Body of pancreas (tissue), 4 donors: ENCODE measurements at regions not wholly inside any gene's neighbourhood (a gene's known extent, or its start where the extent isn't known, plus 50 kb on each side); places are given as distances from the start of the nearest gene placed in this dataset.

Source experiments
- ATAC-seq: fragments of 150-250 bp; one replicate; pipeline ENCODE4 v1.9.1; 2016
- DNase-seq, 4 donors: peaks; one replicate each; pipeline ENCODE4 v3.0.0-alpha.2; 2019
- H3K27ac ChIP-seq, 4 donors: fragments of 200-600 bp; sonication (generic); 1 replicate in 3 of 4; 2 replicates in 1 of 4; pipeline versions ENCODE4 v1.5.1 to v1.6.1; 2016 to 2019; ENCODE audit warnings: mild to moderate bottlenecking in 1 of 4, mixed read lengths in 1 of 4, moderate library complexity in 1 of 4
- H3K27me3 ChIP-seq, 2 donors: fragments of 200-600 bp; sonication (generic); one replicate each; pipeline ENCODE4 v1.6.0; 2016; ENCODE audit warnings: mild to moderate bottlenecking in 1 of 2
- H3K36me3 ChIP-seq, 2 donors: fragments of 200-600 bp; sonication (generic); replicated peaks in 1 of 2; 2 replicates each; pipeline ENCODE4 v1.5.1; 2016; ENCODE audit warnings: low read depth in 2 of 2; ENCODE audit not compliant: insufficient read depth in 1 of 2
- H3K4me1 ChIP-seq: fragments of 200-600 bp; sonication (generic); one replicate; pipeline ENCODE4 v1.6.0; 2016
- H3K4me3 ChIP-seq, 2 donors: fragments of 200-600 bp; sonication (generic); 1 replicate in 1 of 2; 2 replicates in 1 of 2; pipeline ENCODE4 v1.5.1; 2016 to 2019
- H3K9me3 ChIP-seq, 3 donors: fragments of 200-600 bp; sonication (generic); 1 replicate in 2 of 3; 2 replicates in 1 of 3; pipeline ENCODE4 v1.5.1; 2016
- CTCF ChIP-seq, 7 experiments: fragments of 450-650 bp in 4 of 7; fragments of 200-600 bp in 3 of 7; sonication (generic) in 3 of 7; IDR thresholded peaks; one replicate each; pipeline ENCODE4 v1.5.1; 2016 to 2019; ENCODE audit warnings: antibody characterized with exemption in 7 of 7
- POLR2A ChIP-seq, 3 donors: fragments of 450-650 bp; IDR thresholded peaks; one replicate each; pipeline ENCODE4 v1.6.1; 2016; ENCODE audit warnings: antibody characterized with exemption in 3 of 3, mild to moderate bottlenecking in 2 of 3
- WGBS, 2 donors: methylation state at CpG; one replicate each; pipeline ENCODE4 v1.1.5; 2017; 5-methylcytosine and 5-hydroxymethylcytosine counted together
- intact Hi-C: fragments of 100-400 bp; cut with DNase I; formaldehyde crosslinking; loops from one replicate; pipeline ENCODE4 v1.15.1; 2023

GRCh38 chr5:100303216-100303615, 232.0 kb upstream of the FAM174A start:
- H3K27ac ChIP-seq, result no peak overlapping the region
- no peak for ATAC-seq
- WGBS, 2 donors, result 67 to 74% methylated on average over 1 of the region's 1 CpG
- no peaks in the 10 kb centered on the region for H3K9me3 ChIP-seq
- H3K27me3 ChIP-seq, result no peaks in the 10 kb centered on the region
- intact Hi-C loops, result no loop called here
- no peak for TF ChIP-seq CTCF (IDR thresholded peaks at IDR 0.05)
- TF ChIP-seq POLR2A (IDR thresholded peaks at IDR 0.05), result no peak
- no peaks in the 10 kb centered on the region for H3K36me3 ChIP-seq
- H3K4me3 ChIP-seq, result no peak overlapping the region
- no peak for DNase-seq
- H3K4me1 ChIP-seq, result no peaks in the 10 kb centered on the region

GRCh38 chr5:100299261-100299660, 235.9 kb upstream of the FAM174A start:
- Histone ChIP-seq H3K4me1 (no peaks in the 10 kb centered on the region), H3K36me3 (no peaks in the 10 kb centered on the region), H3K9me3 (no peaks in the 10 kb centered on the region), H3K27ac (no peak overlapping the region), H3K4me3 (no peak overlapping the region), H3K27me3 (no peaks in the 10 kb centered on the region)
- TF ChIP-seq CTCF (IDR thresholded peaks at IDR 0.05) (no peak), POLR2A (IDR thresholded peaks at IDR 0.05) (no peak)
- 52 to 72% methylated on average over 2 of the region's 2 CpGs for WGBS, 2 donors
- DNase-seq (no peak), ATAC-seq (no peak)
- intact Hi-C loops, result no loop called here

GRCh38 chr5:100276071-100276470, 259.1 kb upstream of the FAM174A start:
- Histone ChIP-seq H3K36me3 (no peaks in the 10 kb centered on the region), H3K27me3 (no peaks in the 10 kb centered on the region), H3K4me1 (no peaks in the 10 kb centered on the region), H3K9me3 (no peaks in the 10 kb centered on the region), H3K4me3 (no peak overlapping the region), H3K27ac (no peak overlapping the region)
- TF ChIP-seq CTCF (IDR thresholded peaks at IDR 0.05), result no peak
- no peak for TF ChIP-seq POLR2A (IDR thresholded peaks at IDR 0.05)
- no peak for ATAC-seq
- intact Hi-C loops, result no loop called here
- DNase-seq, result no peak

GRCh38 chr5:100275631-100276030, 259.5 kb upstream of the FAM174A start:
- TF ChIP-seq POLR2A (IDR thresholded peaks at IDR 0.05) (no peak), CTCF (IDR thresholded peaks at IDR 0.05) (no peak)
- Histone ChIP-seq H3K4me3 (no peak overlapping the region), H3K27ac (no peak overlapping the region), H3K4me1 (no peaks in the 10 kb centered on the region), H3K36me3 (no peaks in the 10 kb centered on the region), H3K9me3 (no peaks in the 10 kb centered on the region), H3K27me3 (no peaks in the 10 kb centered on the region)
- 71 to 88% methylated on average over 1 of the region's 1 CpG for WGBS, 2 donors
- DNase-seq, result no peak
- intact Hi-C loops, result no loop called here
- no peak for ATAC-seq

GRCh38 chr5:100273846-100274580, 261.2 kb upstream of the FAM174A start:
- TF ChIP-seq POLR2A (IDR thresholded peaks at IDR 0.05) (no peak), CTCF (IDR thresholded peaks at IDR 0.05) (no peak)
- no peaks in the 10 kb centered on the region for H3K36me3 ChIP-seq
- no peaks in the 10 kb centered on the region for H3K4me1 ChIP-seq
- intact Hi-C loops, result no loop called here
- 53 to 74% methylated on average over 2 of the region's 2 CpGs for WGBS, 2 donors
- ATAC-seq (no peak), DNase-seq (no peak)
- no peaks in the 10 kb centered on the region for H3K27me3 ChIP-seq
- no peak overlapping the region for H3K27ac ChIP-seq
- no peak overlapping the region for H3K4me3 ChIP-seq
- no peaks in the 10 kb centered on the region for H3K9me3 ChIP-seq
